GM12872 (cell line): ENCODE measurements at regions not wholly inside any gene's neighbourhood (a gene's known extent, or its start where the extent isn't known, plus 50 kb on each side); places are given as distances from the start of the nearest gene placed in this dataset.

Experiments used
- TF ChIP-seq, protein P1 (sequence below): IDR thresholded peaks from 3 replicates; pipeline ENCODE4 v1.5.1; 2011; ENCODE audit warnings: low read depth, mild to moderate bottlenecking, low read length, moderate library complexity; ENCODE audit not compliant: insufficient read depth

DNA sequence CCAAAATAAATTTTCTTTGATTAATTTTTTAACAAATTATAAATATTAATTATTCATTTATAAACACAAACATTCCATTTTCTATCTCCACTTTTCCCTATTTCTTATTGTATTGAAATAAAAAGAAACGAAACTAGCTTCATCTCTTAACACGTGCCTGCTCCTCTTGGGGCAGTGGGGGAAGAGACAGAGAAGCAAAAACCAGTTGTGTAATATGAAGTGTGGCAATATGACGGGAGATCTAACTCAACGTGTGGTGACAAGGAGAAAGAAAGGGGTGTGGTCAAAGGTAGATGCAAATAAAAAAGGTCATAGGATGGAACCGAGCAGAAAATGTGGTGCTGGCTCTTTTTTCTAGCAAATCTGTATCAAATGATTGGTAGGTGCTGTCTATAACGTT is 106.9 kb upstream of the SLC8A1 start:
- TF ChIP-seq, protein P1, sequence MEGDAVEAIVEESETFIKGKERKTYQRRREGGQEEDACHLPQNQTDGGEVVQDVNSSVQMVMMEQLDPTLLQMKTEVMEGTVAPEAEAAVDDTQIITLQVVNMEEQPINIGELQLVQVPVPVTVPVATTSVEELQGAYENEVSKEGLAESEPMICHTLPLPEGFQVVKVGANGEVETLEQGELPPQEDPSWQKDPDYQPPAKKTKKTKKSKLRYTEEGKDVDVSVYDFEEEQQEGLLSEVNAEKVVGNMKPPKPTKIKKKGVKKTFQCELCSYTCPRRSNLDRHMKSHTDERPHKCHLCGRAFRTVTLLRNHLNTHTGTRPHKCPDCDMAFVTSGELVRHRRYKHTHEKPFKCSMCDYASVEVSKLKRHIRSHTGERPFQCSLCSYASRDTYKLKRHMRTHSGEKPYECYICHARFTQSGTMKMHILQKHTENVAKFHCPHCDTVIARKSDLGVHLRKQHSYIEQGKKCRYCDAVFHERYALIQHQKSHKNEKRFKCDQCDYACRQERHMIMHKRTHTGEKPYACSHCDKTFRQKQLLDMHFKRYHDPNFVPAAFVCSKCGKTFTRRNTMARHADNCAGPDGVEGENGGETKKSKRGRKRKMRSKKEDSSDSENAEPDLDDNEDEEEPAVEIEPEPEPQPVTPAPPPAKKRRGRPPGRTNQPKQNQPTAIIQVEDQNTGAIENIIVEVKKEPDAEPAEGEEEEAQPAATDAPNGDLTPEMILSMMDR = no peak

DNA sequence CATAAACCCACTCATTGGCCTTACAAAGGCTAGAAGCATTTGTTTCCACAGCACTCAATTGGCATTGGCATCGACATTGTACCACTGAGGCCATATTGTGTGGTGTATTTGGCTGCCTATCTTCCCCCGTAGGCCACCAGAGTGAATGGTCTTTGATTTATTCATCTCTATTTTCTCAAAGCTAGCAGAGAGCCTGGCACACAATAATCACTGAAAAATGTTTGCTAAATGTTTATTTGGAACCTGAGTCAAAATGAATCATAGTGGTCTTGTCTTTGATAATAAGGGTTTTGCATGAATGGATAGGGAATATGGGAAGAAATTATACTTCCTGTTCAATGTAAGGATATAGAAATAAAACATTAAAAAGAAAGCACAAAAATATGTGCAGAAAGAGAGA is 107.3 kb upstream of the SLC8A1 start:
- TF ChIP-seq, protein P1 = no peak

DNA sequence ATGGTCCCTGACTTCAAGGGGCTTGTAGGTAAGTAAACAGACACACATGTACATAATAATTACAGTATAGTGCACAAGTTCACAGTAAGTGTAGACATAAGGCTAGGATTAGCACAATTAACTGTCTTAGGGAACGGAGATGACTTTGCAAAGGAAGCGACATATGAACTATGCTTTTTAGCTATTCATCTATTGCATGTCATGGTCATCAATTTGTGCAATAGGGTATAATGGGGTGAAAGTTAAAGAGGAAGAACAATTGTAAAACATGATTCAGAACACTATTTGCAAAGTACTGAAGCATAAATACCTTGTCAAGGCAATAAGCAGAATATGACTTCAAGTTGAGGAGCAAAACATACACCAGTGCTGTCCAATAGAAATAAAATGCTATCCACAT is 112.3 kb upstream of the SLC8A1 start:
- TF ChIP-seq, protein P1 = no peak

DNA sequence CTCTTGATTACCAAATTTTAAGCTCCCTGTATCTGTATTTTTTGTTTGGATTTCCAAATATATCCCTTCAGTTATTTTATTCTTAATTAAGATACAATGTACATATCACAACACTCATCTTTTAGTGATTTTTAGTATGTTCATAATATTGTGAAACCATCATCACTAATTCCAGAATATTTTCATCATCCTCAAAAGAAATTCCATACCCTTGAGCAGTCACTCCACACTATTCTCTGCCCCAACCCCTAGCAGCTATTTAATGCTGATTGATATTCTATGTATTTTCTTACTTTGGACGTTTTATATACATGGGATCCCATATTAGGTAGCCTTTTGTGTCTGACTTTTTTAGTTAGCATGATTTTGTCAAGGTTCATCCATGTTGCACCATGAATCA is 127.4 kb upstream of the SLC8A1 start:
- TF ChIP-seq, protein P1 = no peak

DNA sequence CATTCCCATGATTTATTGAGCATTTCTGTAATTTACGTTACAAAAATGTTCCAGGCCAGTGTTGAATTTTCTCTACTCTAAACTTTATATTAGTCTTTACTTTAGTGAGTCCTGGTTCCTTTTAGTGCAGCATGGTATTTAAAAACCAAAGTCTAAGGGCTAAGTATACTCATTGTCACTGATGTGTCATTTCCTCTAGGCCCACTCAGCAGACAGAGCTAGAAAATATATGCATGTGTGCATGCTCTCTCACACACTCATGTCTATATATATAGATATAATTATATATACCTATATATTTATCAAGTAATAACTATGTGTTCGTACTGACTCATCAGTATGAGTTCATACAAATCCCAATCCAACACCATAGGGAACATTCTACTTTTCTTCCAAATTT is 132.5 kb upstream of the SLC8A1 start:
- TF ChIP-seq, protein P1 = no peak

DNA sequence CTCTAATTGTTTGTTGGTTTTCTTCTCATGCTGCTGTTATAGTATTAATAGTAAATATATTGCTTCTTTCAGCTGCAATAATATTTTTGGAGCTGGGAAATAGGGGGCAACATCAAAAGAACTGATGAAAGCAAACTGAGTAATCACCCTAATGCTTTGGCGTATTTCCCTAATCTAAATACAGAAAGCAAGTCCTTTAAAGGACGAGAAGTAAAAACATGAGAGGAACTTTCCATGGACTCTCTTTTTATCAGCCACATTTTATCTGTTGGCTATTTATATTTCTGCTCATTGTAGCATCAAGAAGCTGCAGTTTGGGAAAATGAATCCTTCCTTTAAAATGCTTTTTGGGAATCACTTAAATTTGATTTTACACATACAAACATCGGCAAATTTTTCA is 139.9 kb upstream of the SLC8A1 start:
- TF ChIP-seq, protein P1 = no peak

DNA sequence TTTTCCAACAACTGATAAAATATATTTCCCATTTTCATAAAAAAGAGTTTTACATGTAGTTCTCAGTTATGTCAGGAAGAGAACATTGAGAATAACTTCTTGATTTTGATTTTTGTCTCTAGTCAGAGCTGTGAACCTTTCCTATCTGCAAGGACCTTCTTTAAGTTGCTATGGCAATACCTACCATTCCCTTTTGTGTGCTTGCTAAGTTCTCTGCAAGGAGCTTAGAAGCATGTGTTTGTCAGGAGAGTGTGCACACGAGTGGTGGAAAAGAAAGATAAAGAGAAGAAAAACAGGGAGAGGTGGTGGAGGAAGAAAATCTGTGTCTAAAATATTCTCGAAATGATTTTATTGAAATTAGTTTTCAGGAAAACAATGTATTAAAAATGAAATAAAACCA is 140.3 kb upstream of the SLC8A1 start:
- TF ChIP-seq, protein P1 = no peak

DNA sequence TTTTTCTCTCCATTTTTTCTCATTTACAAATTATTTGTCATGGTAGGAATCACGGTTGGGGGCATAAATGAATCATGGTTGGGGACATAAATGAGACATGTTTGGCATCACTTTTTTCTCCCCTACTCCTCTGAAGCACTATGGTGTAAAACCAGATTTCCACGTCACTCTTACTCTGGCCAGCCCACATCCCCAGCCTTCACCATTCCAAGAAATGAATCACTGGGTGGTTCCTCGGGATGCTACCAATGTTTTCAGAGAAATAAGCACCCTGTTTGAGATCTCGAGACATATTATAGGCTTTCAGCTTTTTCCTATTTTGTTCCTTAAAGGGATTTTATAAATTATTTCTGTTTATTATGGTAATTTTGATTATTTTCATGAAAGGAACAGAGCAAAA is 155.0 kb upstream of the SLC8A1 start:
- TF ChIP-seq, protein P1 = no peak
